WTC11 (cell line): ENCODE measurements at regions not wholly inside any gene's neighbourhood (a gene's known extent, or its start where the extent isn't known, plus 50 kb on each side); places are given as distances from the start of the nearest gene placed in this dataset.
"Not testable (repeated sequence)": the region's sequence is repeated elsewhere in the genome, so short reads cannot be mapped to it uniquely, and the experiment has no call there.

ENCODE experiments used
- ATAC-seq: fragments of 200-7000 bp; cut with Tn5 transposase; 2 replicates; pipeline ENCODE4 v1.10.0; 2021; ENCODE audit warnings: mild to moderate bottlenecking, moderate library complexity
- CTCF ChIA-PET: fragments of 300-600 bp; sonication (Branson Sonifier 250); formaldehyde crosslinking; loops from one replicate; lab custom pipeline; 2021; ENCODE audit warnings: antibody characterized with exemption; lab: Charles Lee
- POLR2A ChIA-PET: fragments of 350-600 bp; sonication (Branson Sonifier 250); formaldehyde crosslinking; loops from one replicate; lab custom pipeline; 2021; ENCODE audit warnings: antibody characterized with exemption; lab: Charles Lee
- DNase-seq: peaks from one replicate; pipeline ENCODE4 v3.0.0; 2021; ENCODE audit warnings: low spot score
- H3K27ac Mint-ChIP-seq: 2 replicates; pipeline ENCODE4 v1.8.0; 2021; ENCODE audit warnings: mixed read lengths
- H3K27me3 Mint-ChIP-seq: 2 replicates; pipeline ENCODE4 v1.8.0; 2021; ENCODE audit warnings: low read depth, mild to moderate bottlenecking, moderate library complexity, mixed read lengths
- H3K36me3 Mint-ChIP-seq: 2 replicates; pipeline ENCODE4 v1.8.0; 2021; ENCODE audit warnings: mixed read lengths
- H3K4me1 Mint-ChIP-seq: 2 replicates; pipeline ENCODE4 v1.8.0; 2022; ENCODE audit warnings: mixed read lengths
- H3K4me3 Mint-ChIP-seq: 2 replicates; pipeline ENCODE4 v1.8.0; 2021; ENCODE audit warnings: mild to moderate bottlenecking, moderate library complexity, mixed read lengths
- H3K9me3 Mint-ChIP-seq: 2 replicates; pipeline ENCODE4 v1.8.0; 2021; ENCODE audit warnings: mixed read lengths
- ATF1 ChIP-seq: sonication (generic); formaldehyde crosslinking; IDR thresholded peaks from 2 replicates; pipeline ENCODE4 v1.8.1; 2023; ENCODE audit warnings: mild to moderate bottlenecking, moderate library complexity, missing genetic modification reagents
- CREM ChIP-seq: sonication (generic); formaldehyde crosslinking; IDR thresholded peaks from 2 replicates; pipeline ENCODE4 v1.8.1; 2022; ENCODE audit warnings: mild to moderate bottlenecking, missing genetic modification reagents, moderate library complexity
- E2F4 ChIP-seq: sonication (generic); formaldehyde crosslinking; IDR thresholded peaks from 2 replicates; pipeline ENCODE4 v1.8.1; 2022; ENCODE audit warnings: low read depth, mild to moderate bottlenecking, moderate library complexity, missing genetic modification reagents, borderline replicate concordance
- ELF4 ChIP-seq: sonication (generic); formaldehyde crosslinking; IDR thresholded peaks from 2 replicates; pipeline ENCODE4 v1.8.1; 2022; ENCODE audit warnings: low read depth, mild to moderate bottlenecking, moderate library complexity, missing genetic modification reagents
- ETV6 ChIP-seq: sonication (generic); formaldehyde crosslinking; IDR thresholded peaks from 2 replicates; pipeline ENCODE4 v1.8.1; 2022; ENCODE audit warnings: mild to moderate bottlenecking, missing genetic modification reagents
- IRF2 ChIP-seq: sonication (generic); formaldehyde crosslinking; IDR thresholded peaks from 2 replicates; pipeline ENCODE4 v1.8.0; 2022; ENCODE audit warnings: low read depth, missing genetic modification reagents, borderline replicate concordance
- JUN ChIP-seq: sonication (generic); formaldehyde crosslinking; IDR thresholded peaks from 2 replicates; pipeline ENCODE4 v1.8.0; 2023; ENCODE audit warnings: mild to moderate bottlenecking, missing genetic modification reagents
- KAT7 ChIP-seq: sonication (generic); formaldehyde crosslinking; IDR thresholded peaks from 2 replicates; pipeline ENCODE4 v1.8.1; 2023; ENCODE audit warnings: missing genetic modification reagents, mild to moderate bottlenecking, borderline replicate concordance
- MLX ChIP-seq: sonication (generic); formaldehyde crosslinking; IDR thresholded peaks from 2 replicates; pipeline ENCODE4 v1.8.1; 2023; ENCODE audit warnings: mild to moderate bottlenecking, missing genetic modification reagents, moderate library complexity
- MYBL2 ChIP-seq: sonication (generic); formaldehyde crosslinking; IDR thresholded peaks from 2 replicates; pipeline ENCODE4 v1.8.1; 2023; ENCODE audit warnings: mild to moderate bottlenecking, moderate library complexity, missing genetic modification reagents
- NR1H2 ChIP-seq: sonication (generic); formaldehyde crosslinking; IDR thresholded peaks from 2 replicates; pipeline ENCODE4 v1.9.0; 2021; ENCODE audit warnings: mild to moderate bottlenecking, moderate library complexity, missing genetic modification reagents
- ZBTB21 ChIP-seq: sonication (generic); formaldehyde crosslinking; IDR thresholded peaks from 2 replicates; pipeline ENCODE4 v1.8.1; 2023; ENCODE audit warnings: mild to moderate bottlenecking, missing genetic modification reagents, borderline replicate concordance
- ZNF138 ChIP-seq: sonication (generic); formaldehyde crosslinking; conservative IDR thresholded peaks from 2 replicates; pipeline ENCODE4 v1.8.1; 2022; ENCODE audit warnings: mild to moderate bottlenecking, moderate library complexity, missing genetic modification reagents
- ZNF263 ChIP-seq: sonication (generic); formaldehyde crosslinking; IDR thresholded peaks from 2 replicates; pipeline ENCODE4 v1.8.1; 2022; ENCODE audit warnings: low read depth, mild to moderate bottlenecking, moderate library complexity, missing genetic modification reagents
- ZNF317 ChIP-seq: sonication (generic); formaldehyde crosslinking; IDR thresholded peaks from 2 replicates; pipeline ENCODE4 v1.8.1; 2023; ENCODE audit warnings: low read depth, mild to moderate bottlenecking, moderate library complexity, missing genetic modification reagents, borderline replicate concordance
- ZNF671 ChIP-seq: fragments of 250-450 bp; sonication (Bioruptor Pico); IDR thresholded peaks from 2 replicates; pipeline ENCODE4 v1.8.0; 2021; ENCODE audit warnings: mild to moderate bottlenecking
- TF ChIP-seq, protein P1 (sequence below): sonication (generic); formaldehyde crosslinking; IDR thresholded peaks from 2 replicates; pipeline ENCODE4 v1.8.1; 2022; ENCODE audit warnings: low read depth, missing genetic modification reagents, borderline replicate concordance
- TF ChIP-seq, protein P2 (sequence below): fragments of 250-450 bp; sonication (Bioruptor Pico); IDR thresholded peaks from 2 replicates; pipeline ENCODE4 v1.8.0; 2021; ENCODE audit warnings: mild to moderate bottlenecking

DNA sequence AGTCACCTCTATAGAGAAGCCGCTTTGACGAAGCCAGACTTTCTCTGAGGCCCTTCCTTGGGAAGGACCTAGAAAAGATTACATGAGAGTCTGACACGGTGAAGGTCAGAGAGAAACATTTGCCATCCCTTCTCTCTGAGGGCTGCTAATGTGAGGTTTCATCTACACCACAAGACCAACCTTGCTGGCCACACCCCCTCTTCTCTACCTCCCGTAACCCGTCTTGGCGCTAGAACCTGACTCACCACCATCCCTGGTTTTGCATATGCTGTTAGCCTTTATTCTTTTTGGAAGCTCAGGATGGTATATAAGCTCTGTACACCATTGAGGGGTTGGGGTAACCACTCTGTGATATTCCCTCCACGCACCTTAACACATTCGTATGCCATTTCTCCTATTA, 63.6 kb downstream of the FOXF2 start:
- H3K9me3 Mint-ChIP-seq: peaks cover 45% of the 10 kb centered on the region
- POLR2A ChIA-PET: no interaction called here
- ATAC-seq (no peak), DNase-seq (no peak)
- peaks cover 9% of the 10 kb centered on the region for H3K4me1 Mint-ChIP-seq
- H3K27ac Mint-ChIP-seq: no peak overlapping the region
- peaks cover 6% of the 10 kb centered on the region; the same call in 1 of the 2 replicates for H3K27me3 Mint-ChIP-seq
- TF ChIP-seq IRF2 (CRISPR knock-in tag) (no peak), ELF4 (CRISPR knock-in tag) (no peak), CREM (CRISPR knock-in tag) (no peak), ZNF138 (CRISPR knock-in tag) (no peak), ZNF317 (CRISPR knock-in tag) (no peak)
- CTCF ChIA-PET: interaction anchor here (0.8 kb wide), 1 partner anchor 56 kb away, joined by 5 read pairs; no protein-coding TSS in a partner anchor
- peaks cover 32% of the 10 kb centered on the region for H3K36me3 Mint-ChIP-seq
- H3K4me3 Mint-ChIP-seq: no peak overlapping the region

DNA sequence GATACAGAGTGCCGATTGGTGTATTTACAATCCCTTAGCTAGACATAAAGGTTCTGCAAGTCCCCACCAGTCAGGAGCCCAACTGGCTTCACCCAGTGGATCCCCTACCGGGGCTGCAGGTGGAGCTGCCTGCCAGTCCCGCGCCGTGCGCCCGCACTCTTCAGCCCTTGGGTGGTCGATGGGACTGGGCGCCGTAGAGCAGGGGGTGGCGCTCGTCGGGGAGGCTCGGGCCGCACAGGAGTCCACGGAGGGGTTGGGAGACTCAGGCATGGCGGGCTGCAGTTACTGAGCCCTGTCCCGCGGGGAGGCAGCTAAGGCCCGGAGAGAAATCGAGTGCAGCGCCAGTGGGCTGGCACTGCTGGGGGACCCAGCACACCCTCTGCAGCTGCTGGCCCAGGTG, 67.4 kb downstream of the FOXF2 start:
- CTCF ChIA-PET, H3K27ac Mint-ChIP-seq, H3K27me3 Mint-ChIP-seq, DNase-seq, H3K4me3 Mint-ChIP-seq, H3K4me1 Mint-ChIP-seq, POLR2A ChIA-PET, ATAC-seq: not testable (repeated sequence)
- peaks cover 33% of the 10 kb centered on the region for H3K9me3 Mint-ChIP-seq
- H3K36me3 Mint-ChIP-seq: peaks cover 14% of the 10 kb centered on the region

GRCh38 chr6:1461207-1461606, 71.8 kb downstream of the FOXF2 start:
- no peak overlapping the region for H3K4me3 Mint-ChIP-seq
- DNase-seq (no peak), ATAC-seq (no peak)
- TF ChIP-seq MLX (CRISPR knock-in tag) (no peak), JUN (CRISPR knock-in tag) (no peak), E2F4 (CRISPR knock-in tag) (no peak), MYBL2 (CRISPR knock-in tag) (no peak), KAT7 (CRISPR knock-in tag) (no peak)
- H3K27me3 Mint-ChIP-seq: no peaks in the 10 kb centered on the region; the same call in 1 of the 2 replicates
- H3K36me3 Mint-ChIP-seq: peaks cover 6% of the 10 kb centered on the region; the same call in 1 of the 2 replicates
- POLR2A ChIA-PET: no interaction called here
- peaks cover 19% of the 10 kb centered on the region for H3K9me3 Mint-ChIP-seq
- CTCF ChIA-PET: no interaction called here
- H3K27ac Mint-ChIP-seq: no peak overlapping the region
- H3K4me1 Mint-ChIP-seq: peaks cover 22% of the 10 kb centered on the region

DNA sequence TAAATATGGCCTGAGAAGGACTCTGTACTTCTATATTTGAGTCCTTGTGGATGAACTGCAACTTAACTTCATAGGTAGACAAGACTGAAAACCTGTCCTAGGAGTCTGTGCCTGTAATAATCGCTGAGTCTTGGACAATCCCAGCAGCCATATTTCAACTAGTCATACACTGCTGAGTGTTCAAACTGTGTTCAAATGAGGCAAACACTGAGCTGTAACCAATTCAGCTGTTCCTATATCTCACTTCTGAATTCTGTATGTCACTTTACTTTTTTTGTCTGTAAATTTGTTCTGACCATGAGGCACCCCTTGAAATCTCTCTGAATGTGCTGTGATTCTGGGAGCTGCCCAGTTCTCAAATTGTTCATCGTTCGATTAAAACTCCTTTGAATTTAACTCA, 72.4 kb downstream of the FOXF2 start:
- no peak overlapping the region for H3K27ac Mint-ChIP-seq
- ATAC-seq: no peak
- H3K4me1 Mint-ChIP-seq: peaks cover 22% of the 10 kb centered on the region
- H3K36me3 Mint-ChIP-seq: peaks cover 2% of the 10 kb centered on the region; the same call in 1 of the 2 replicates
- H3K27me3 Mint-ChIP-seq: no peaks in the 10 kb centered on the region; the same call in 1 of the 2 replicates
- CTCF ChIA-PET: no interaction called here
- peaks cover 16% of the 10 kb centered on the region; the same call in 1 of the 2 replicates for H3K9me3 Mint-ChIP-seq
- POLR2A ChIA-PET: no interaction called here
- no peak overlapping the region for H3K4me3 Mint-ChIP-seq
- TF ChIP-seq ATF1 (CRISPR knock-in tag): no peak
- DNase-seq: no peak

DNA sequence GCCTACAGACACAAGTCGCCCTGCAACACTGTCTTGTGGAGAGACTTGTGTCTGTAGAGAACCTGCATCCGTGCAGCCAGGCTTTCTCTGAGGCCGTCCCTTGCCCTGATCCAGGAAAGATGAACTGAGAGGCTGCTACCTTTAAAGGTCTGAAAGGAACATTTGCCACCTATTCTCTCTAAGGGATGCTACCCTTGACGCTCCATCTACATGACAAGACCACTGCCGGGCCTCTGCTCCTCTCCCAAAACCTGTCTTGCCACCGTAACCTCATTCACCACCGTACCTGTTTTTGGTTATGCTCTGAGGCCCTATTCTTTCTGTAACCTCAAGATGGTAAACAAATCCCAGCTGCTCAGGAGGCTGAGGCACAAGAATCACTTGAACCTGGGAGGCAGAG, 73.9 kb downstream of the FOXF2 start:
- H3K27me3 Mint-ChIP-seq: no peaks in the 10 kb centered on the region; the same call in 1 of the 2 replicates
- H3K4me3 Mint-ChIP-seq: no peak overlapping the region
- H3K36me3 Mint-ChIP-seq: peaks cover under 1% of the 10 kb centered on the region; the same call in 1 of the 2 replicates
- POLR2A ChIA-PET: no interaction called here
- peak; percentile 83 for ATAC-seq
- H3K4me1 Mint-ChIP-seq: peaks cover 31% of the 10 kb centered on the region
- CTCF ChIA-PET: interaction anchor here (0.8 to 1.2 kb wide), 2 partner anchors 11 to 61 kb away, joined by 3 to 5 read pairs; no protein-coding TSS in a partner anchor
- no peak overlapping the region; the same call in 1 of the 2 replicates for H3K27ac Mint-ChIP-seq
- no peak for TF ChIP-seq ELF4 (CRISPR knock-in tag)
- no peak for TF ChIP-seq ETV6 (CRISPR knock-in tag)
- no peak for TF ChIP-seq ZNF263 (CRISPR knock-in tag)
- TF ChIP-seq ZBTB21: no peak
- no peak for TF ChIP-seq ZNF671 (CRISPR knock-in tag)
- TF ChIP-seq, protein P1, sequence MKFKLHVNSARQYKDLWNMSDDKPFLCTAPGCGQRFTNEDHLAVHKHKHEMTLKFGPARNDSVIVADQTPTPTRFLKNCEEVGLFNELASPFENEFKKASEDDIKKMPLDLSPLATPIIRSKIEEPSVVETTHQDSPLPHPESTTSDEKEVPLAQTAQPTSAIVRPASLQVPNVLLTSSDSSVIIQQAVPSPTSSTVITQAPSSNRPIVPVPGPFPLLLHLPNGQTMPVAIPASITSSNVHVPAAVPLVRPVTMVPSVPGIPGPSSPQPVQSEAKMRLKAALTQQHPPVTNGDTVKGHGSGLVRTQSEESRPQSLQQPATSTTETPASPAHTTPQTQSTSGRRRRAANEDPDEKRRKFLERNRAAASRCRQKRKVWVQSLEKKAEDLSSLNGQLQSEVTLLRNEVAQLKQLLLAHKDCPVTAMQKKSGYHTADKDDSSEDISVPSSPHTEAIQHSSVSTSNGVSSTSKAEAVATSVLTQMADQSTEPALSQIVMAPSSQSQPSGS (CRISPR knock-in tag): no peak
- TF ChIP-seq NR1H2: no peak
- no peak for TF ChIP-seq MLX (CRISPR knock-in tag)
- TF ChIP-seq, protein P2, sequence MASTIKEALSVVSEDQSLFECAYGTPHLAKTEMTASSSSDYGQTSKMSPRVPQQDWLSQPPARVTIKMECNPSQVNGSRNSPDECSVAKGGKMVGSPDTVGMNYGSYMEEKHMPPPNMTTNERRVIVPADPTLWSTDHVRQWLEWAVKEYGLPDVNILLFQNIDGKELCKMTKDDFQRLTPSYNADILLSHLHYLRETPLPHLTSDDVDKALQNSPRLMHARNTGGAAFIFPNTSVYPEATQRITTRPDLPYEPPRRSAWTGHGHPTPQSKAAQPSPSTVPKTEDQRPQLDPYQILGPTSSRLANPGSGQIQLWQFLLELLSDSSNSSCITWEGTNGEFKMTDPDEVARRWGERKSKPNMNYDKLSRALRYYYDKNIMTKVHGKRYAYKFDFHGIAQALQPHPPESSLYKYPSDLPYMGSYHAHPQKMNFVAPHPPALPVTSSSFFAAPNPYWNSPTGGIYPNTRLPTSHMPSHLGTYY: no peak
- DNase-seq: no peak
- peaks cover 14% of the 10 kb centered on the region; the same call in 1 of the 2 replicates for H3K9me3 Mint-ChIP-seq
